ENCODE measurements at regions not wholly inside any gene's neighbourhood (a gene's known extent, or its start where the extent isn't known, plus 50 kb on each side); places are given as distances from the start of the nearest gene placed in this dataset.

GRCh38 chr13:83272652-83273240 is 609.5 kb downstream of the SLITRK1 start:
- TF ChIP-seq, protein P1, sequence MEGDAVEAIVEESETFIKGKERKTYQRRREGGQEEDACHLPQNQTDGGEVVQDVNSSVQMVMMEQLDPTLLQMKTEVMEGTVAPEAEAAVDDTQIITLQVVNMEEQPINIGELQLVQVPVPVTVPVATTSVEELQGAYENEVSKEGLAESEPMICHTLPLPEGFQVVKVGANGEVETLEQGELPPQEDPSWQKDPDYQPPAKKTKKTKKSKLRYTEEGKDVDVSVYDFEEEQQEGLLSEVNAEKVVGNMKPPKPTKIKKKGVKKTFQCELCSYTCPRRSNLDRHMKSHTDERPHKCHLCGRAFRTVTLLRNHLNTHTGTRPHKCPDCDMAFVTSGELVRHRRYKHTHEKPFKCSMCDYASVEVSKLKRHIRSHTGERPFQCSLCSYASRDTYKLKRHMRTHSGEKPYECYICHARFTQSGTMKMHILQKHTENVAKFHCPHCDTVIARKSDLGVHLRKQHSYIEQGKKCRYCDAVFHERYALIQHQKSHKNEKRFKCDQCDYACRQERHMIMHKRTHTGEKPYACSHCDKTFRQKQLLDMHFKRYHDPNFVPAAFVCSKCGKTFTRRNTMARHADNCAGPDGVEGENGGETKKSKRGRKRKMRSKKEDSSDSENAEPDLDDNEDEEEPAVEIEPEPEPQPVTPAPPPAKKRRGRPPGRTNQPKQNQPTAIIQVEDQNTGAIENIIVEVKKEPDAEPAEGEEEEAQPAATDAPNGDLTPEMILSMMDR (IDR thresholded peaks at IDR 0.05; ENCODE audit: poor library complexity, severe bottlenecking): no peak
- TF ChIP-seq SMC3 (conservative IDR thresholded peaks at IDR 0.05; ENCODE audit: poor library complexity): no peak
